ENCODE measurements at regions not wholly inside any gene's neighbourhood (a gene's known extent, or its start where the extent isn't known, plus 50 kb on each side); places are given as distances from the start of the nearest gene placed in this dataset.

DNA sequence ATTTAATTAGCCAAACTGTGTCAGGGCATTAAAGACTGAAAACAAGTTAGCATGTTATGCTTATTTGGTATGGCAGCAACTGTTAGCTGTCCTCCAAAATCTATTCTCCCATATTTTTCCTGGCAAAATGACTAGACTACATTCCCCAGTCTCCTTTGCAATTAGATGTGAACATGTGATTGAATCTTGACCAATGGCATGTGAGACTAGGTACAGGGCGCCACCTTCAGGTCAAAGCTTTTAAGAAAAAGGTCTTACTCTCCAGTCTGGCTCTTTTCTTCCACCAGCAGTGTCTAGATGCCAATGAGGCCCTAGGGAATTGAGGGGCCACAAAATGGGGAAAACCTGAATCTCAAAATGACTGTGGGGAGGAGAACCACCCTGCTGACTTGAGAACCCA, 408.2 kb downstream of the SMARCA1 start:
- Histone ChIP-seq H3K36me3 (replicated peaks) (no peaks in the 10 kb centered on the region), H3K4me3 (ENCODE audit: low read depth, low read length) (no peak overlapping the region), H3K27ac (no peak overlapping the region), H3K27me3 (replicated peaks) (no peaks in the 10 kb centered on the region)
- TF ChIP-seq, protein P1, sequence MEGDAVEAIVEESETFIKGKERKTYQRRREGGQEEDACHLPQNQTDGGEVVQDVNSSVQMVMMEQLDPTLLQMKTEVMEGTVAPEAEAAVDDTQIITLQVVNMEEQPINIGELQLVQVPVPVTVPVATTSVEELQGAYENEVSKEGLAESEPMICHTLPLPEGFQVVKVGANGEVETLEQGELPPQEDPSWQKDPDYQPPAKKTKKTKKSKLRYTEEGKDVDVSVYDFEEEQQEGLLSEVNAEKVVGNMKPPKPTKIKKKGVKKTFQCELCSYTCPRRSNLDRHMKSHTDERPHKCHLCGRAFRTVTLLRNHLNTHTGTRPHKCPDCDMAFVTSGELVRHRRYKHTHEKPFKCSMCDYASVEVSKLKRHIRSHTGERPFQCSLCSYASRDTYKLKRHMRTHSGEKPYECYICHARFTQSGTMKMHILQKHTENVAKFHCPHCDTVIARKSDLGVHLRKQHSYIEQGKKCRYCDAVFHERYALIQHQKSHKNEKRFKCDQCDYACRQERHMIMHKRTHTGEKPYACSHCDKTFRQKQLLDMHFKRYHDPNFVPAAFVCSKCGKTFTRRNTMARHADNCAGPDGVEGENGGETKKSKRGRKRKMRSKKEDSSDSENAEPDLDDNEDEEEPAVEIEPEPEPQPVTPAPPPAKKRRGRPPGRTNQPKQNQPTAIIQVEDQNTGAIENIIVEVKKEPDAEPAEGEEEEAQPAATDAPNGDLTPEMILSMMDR (IDR thresholded peaks at IDR 0.05; ENCODE audit: low read depth, low read length, missing control alignments) = peak; percentile 20
- in situ Hi-C loops (cut with HindIII; ENCODE audit: low pct_ligation_motif_present, low sequenced_read_pairs) = no loop called here
- DNase-seq = peak; percentile 35

DNA sequence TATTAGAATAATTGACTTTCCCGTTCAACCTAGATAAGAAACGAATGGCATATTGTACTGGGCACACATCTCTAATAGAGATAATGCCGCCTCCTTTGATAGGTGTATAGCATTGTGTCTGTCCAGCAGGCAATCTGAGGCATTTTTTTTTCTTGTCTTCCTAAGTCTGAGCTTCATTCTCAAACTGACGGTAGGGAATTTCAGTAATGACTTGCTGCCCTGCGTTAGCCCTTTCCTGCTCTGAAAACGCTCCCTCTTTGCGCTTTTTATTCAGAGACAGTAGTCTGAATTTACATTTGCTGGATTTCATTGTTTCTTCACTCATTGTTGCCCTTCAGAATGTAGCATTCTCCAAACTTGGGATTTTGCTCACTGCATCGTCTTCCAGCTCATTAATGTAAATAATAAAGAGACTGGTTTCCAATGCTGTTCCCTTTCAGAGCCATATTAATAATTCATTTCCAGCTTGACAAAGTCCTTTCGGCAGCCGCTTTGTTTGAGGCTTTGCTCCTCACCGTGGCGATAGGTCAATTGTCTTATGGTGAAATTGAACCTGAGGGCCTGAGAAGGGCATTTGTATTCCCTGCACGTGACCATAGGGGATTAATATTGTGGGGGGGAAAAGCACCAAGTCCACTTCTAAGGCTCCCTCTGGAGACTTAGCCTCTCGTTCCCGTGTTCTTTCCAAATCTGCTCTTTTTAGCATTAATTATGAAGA, 412.1 kb downstream of the SMARCA1 start:
- Histone ChIP-seq H3K27ac (no peak overlapping the region), H3K27me3 (replicated peaks) (no peaks in the 10 kb centered on the region), H3K4me3 (ENCODE audit: low read depth, low read length) (no peak overlapping the region), H3K36me3 (replicated peaks) (no peaks in the 10 kb centered on the region)
- in situ Hi-C loops (cut with HindIII; ENCODE audit: low pct_ligation_motif_present, low sequenced_read_pairs) = no loop called here
- DNase-seq = no peak
- TF ChIP-seq, protein P1 (IDR thresholded peaks at IDR 0.05; ENCODE audit: low read depth, low read length, missing control alignments) = no peak

DNA sequence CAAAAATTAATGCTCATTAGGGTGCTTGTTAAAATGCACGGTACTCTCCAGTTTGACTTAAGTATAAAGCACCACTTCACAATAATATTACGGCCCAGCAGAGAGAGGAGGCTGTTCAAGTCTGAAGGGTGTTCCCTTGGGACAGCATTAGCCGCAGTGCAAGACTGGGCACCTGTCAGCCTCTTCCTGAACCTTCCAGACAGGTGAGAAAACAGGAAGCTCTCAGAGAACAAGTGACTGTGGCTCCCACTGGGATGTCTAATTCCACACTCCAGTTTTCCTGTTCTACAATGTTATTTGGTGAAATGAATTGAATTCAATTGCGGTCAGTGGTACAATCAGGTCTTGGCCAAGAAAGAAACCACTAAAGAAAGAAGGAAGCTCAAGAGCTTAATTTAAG, 414.4 kb downstream of the SMARCA1 start:
- Histone ChIP-seq H3K27me3 (replicated peaks) (no peaks in the 10 kb centered on the region), H3K4me3 (ENCODE audit: low read depth, low read length) (no peak overlapping the region), H3K36me3 (replicated peaks) (no peaks in the 10 kb centered on the region), H3K27ac (no peak overlapping the region)
- TF ChIP-seq, protein P1 (IDR thresholded peaks at IDR 0.05; ENCODE audit: low read depth, low read length, missing control alignments) = no peak
- no peak for DNase-seq
- in situ Hi-C loops (cut with HindIII; ENCODE audit: low pct_ligation_motif_present, low sequenced_read_pairs) = no loop called here

DNA sequence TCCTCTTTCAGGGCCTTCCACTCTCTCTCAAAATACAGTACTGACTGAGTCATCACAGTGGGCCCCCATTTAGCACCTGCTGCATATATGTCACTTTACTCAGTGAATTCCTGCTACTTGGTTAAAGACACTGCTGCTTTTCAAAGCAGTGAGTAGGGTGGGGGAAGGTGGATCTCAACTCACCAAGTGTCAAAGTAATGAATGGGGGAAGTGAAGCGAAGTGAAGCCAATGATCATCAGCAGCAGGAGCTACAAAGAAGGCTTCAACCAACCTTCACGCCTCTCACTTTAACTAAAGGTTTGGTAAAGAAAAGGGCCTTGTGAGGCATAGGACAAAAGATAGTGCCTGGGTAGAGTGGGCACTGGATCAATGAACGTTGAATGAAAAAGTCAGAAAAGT, 424.1 kb downstream of the SMARCA1 start:
- no peaks in the 10 kb centered on the region for H3K27me3 ChIP-seq (replicated peaks)

DNA sequence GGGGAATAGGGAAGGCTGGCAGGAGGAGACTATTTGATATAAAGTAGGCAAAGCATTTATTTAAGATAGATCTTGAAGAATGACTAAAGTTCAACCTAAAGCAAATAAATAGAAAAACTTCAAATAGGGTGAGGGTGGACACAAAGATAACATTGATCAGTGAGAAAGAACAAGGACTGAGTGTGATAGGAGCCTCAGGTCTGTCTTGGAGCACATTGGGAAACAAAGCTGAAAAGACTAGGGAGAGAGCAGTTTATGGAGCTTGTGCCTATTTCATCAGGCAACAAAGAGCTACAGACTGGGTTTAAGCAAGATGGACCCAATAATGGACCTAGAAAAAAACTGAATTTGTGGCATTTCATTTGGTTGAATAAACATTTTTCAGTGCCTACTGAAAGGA, 425.6 kb downstream of the SMARCA1 start:
- Histone ChIP-seq H3K4me3 (ENCODE audit: low read depth, low read length) (no peak overlapping the region), H3K27me3 (replicated peaks) (no peaks in the 10 kb centered on the region), H3K27ac (no peak overlapping the region), H3K36me3 (replicated peaks) (no peaks in the 10 kb centered on the region)
- DNase-seq = no peak
- in situ Hi-C loops (cut with HindIII; ENCODE audit: low pct_ligation_motif_present, low sequenced_read_pairs) = no loop called here
- TF ChIP-seq, protein P1 (IDR thresholded peaks at IDR 0.05; ENCODE audit: low read depth, low read length, missing control alignments) = no peak

More for the DNA sequence above, 424.1 kb downstream of the SMARCA1 start:
- Histone ChIP-seq H3K4me3 (ENCODE audit: low read depth, low read length) (no peak overlapping the region), H3K36me3 (replicated peaks) (no peaks in the 10 kb centered on the region), H3K27ac (no peak overlapping the region)
- no peak for DNase-seq
- TF ChIP-seq, protein P1 (IDR thresholded peaks at IDR 0.05; ENCODE audit: low read depth, low read length, missing control alignments) = no peak
- in situ Hi-C loops (cut with HindIII; ENCODE audit: low pct_ligation_motif_present, low sequenced_read_pairs) = no loop called here

DNA sequence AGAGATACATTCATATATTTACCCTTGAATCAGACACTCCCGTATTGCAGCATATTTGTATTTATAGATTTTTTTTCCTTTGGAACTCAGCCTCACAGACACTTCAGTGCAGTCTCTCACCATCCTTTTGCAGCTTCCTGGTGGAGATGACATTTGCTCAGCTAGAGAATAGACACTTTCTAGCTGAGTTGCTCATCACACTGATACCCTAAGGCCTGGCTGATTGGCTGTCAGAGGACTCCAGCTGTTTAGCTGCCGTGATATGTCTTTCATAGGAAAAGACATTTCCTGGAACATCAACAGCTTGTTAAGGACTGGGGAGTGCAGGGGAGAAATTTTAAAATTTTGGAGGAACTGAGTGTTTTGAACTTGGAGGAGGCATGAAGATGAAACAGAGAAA, 429.6 kb downstream of the SMARCA1 start:
- Histone ChIP-seq H3K4me3 (ENCODE audit: low read depth, low read length) (no peak overlapping the region), H3K36me3 (replicated peaks) (no peaks in the 10 kb centered on the region), H3K27me3 (replicated peaks) (no peaks in the 10 kb centered on the region), H3K27ac (no peak overlapping the region)
- TF ChIP-seq, protein P1 (IDR thresholded peaks at IDR 0.05; ENCODE audit: low read depth, low read length, missing control alignments) = no peak
- in situ Hi-C loops (cut with HindIII; ENCODE audit: low pct_ligation_motif_present, low sequenced_read_pairs) = no loop called here
- DNase-seq = no peak
